GM12891 (cell line): ENCODE measurements at regions not wholly inside any gene's neighbourhood (a gene's known extent, or its start where the extent isn't known, plus 50 kb on each side); places are given as distances from the start of the nearest gene placed in this dataset.

Experiments
- PAX5 ChIP-seq: IDR thresholded peaks from 2 replicates; pipeline ENCODE4 v1.6.1; 2011; ENCODE audit warnings: low read length, moderate library complexity, mild to moderate bottlenecking; ENCODE audit not compliant: insufficient read depth, severe bottlenecking
- POLR2A ChIP-seq: IDR thresholded peaks from 2 replicates; pipeline ENCODE4 v1.6.1; 2011; ENCODE audit warnings: low read depth, low read length, control low read depth
- POLR2AphosphoS5 ChIP-seq: IDR thresholded peaks from 2 replicates; pipeline ENCODE4 v1.6.1; 2011; ENCODE audit warnings: low read depth, low read length, control low read depth
- SPI1 ChIP-seq: IDR thresholded peaks from 2 replicates; pipeline ENCODE4 v1.6.1; 2011; ENCODE audit warnings: low read depth, low read length, control low read depth

GRCh38 chr2:239880396-239880795, 144.7 kb downstream of the NDUFA10 start:
- TF ChIP-seq POLR2A, result no peak
- TF ChIP-seq POLR2AphosphoS5, result no peak
- TF ChIP-seq SPI1, result no peak
- TF ChIP-seq PAX5, result no peak
